H1 (cell line): ENCODE measurements at regions not wholly inside any gene's neighbourhood (a gene's known extent, or its start where the extent isn't known, plus 50 kb on each side); places are given as distances from the start of the nearest gene placed in this dataset.

Experiments used
- CBX5 ChIP-seq: fragments of 300-800, 300-1000 bp; sonication (generic); IDR thresholded peaks from 2 replicates; pipeline ENCODE4 v1.7.1; 2016; ENCODE audit warnings: antibody characterized with exemption, low read length, low read depth
- CHD7 ChIP-seq: fragments of 300-600 bp; sonication (generic); IDR thresholded peaks from 2 replicates; pipeline ENCODE4 v1.7.1; 2012; ENCODE audit warnings: low read length, moderate library complexity, mild to moderate bottlenecking, inconsistent platforms; ENCODE audit not compliant: insufficient replicate concordance
- E2F6 ChIP-seq: IDR thresholded peaks from 2 replicates; pipeline ENCODE4 v1.6.1; 2012; ENCODE audit warnings: inconsistent platforms
- FOSL1 ChIP-seq: IDR thresholded peaks from 2 replicates; pipeline ENCODE4 v1.6.1; 2011; ENCODE audit warnings: mild to moderate bottlenecking, low read depth, low read length, moderate library complexity; ENCODE audit not compliant: insufficient read depth
- KDM5A ChIP-seq: fragments of 200-600 bp; IDR thresholded peaks from 2 replicates; pipeline ENCODE4 v1.7.1; 2012; ENCODE audit warnings: mild to moderate bottlenecking, low read length, inconsistent platforms, mixed read lengths
- POU5F1 ChIP-seq: IDR thresholded peaks from 2 replicates; pipeline ENCODE4 v1.6.1; 2011; ENCODE audit warnings: low read depth, mild to moderate bottlenecking, low read length, moderate library complexity
- RNF2 ChIP-seq: fragments of 200-900, 300-1000 bp; sonication (generic); IDR thresholded peaks from 2 replicates; pipeline ENCODE4 v1.7.1; 2016; ENCODE audit warnings: borderline replicate concordance, low read depth, mild to moderate bottlenecking, antibody characterized with exemption, low read length; ENCODE audit not compliant: poor library complexity, severe bottlenecking; ENCODE audit errors: missing control alignments
- SAP30 ChIP-seq: fragments of 300-600 bp; sonication (generic); IDR thresholded peaks from 2 replicates; pipeline ENCODE4 v1.7.1; 2012; ENCODE audit warnings: low read length, moderate library complexity, mild to moderate bottlenecking, inconsistent platforms; ENCODE audit not compliant: insufficient read depth, insufficient replicate concordance
- SIN3A ChIP-seq, 2 experiments: IDR thresholded peaks in 1 of 2; conservative IDR thresholded peaks in 1 of 2; 2 replicates each; pipeline ENCODE4 v1.6.1; 2011 to 2012; ENCODE audit warnings: low read length in 2 of 2, improper control_type of control experiment in 1 of 2, low read depth in 1 of 2, mild to moderate bottlenecking in 1 of 2
- SIX5 ChIP-seq: IDR thresholded peaks from 2 replicates; pipeline ENCODE4 v1.6.1; 2011; ENCODE audit warnings: mild to moderate bottlenecking, low read depth, low read length
- TAF1 ChIP-seq: IDR thresholded peaks from 2 replicates; pipeline ENCODE4 v1.6.1; 2011; ENCODE audit warnings: mild to moderate bottlenecking, low read depth, low read length

- TF ChIP-seq CHD7 (no peak), POU5F1 (no peak), FOSL1 (no peak), RNF2 (no peak), CBX5 (no peak), E2F6 (no peak), SIN3A (conservative IDR thresholded peaks at IDR 0.05 in 1 of 2, IDR thresholded peaks at IDR 0.05 in 1 of 2; ENCODE audit: low read depth in 1 of 2, low read length in 2 of 2) (no peak), KDM5A (no peak), SAP30 (no peak), TAF1 (no peak), SIX5 (no peak)
Measured at GRCh38 chr10:131703941-131704340, 196.9 kb upstream of the PPP2R2D start (continued).
